ENCODE measurements at regions not wholly inside any gene's neighbourhood (a gene's known extent, or its start where the extent isn't known, plus 50 kb on each side); places are given as distances from the start of the nearest gene placed in this dataset.

DNA sequence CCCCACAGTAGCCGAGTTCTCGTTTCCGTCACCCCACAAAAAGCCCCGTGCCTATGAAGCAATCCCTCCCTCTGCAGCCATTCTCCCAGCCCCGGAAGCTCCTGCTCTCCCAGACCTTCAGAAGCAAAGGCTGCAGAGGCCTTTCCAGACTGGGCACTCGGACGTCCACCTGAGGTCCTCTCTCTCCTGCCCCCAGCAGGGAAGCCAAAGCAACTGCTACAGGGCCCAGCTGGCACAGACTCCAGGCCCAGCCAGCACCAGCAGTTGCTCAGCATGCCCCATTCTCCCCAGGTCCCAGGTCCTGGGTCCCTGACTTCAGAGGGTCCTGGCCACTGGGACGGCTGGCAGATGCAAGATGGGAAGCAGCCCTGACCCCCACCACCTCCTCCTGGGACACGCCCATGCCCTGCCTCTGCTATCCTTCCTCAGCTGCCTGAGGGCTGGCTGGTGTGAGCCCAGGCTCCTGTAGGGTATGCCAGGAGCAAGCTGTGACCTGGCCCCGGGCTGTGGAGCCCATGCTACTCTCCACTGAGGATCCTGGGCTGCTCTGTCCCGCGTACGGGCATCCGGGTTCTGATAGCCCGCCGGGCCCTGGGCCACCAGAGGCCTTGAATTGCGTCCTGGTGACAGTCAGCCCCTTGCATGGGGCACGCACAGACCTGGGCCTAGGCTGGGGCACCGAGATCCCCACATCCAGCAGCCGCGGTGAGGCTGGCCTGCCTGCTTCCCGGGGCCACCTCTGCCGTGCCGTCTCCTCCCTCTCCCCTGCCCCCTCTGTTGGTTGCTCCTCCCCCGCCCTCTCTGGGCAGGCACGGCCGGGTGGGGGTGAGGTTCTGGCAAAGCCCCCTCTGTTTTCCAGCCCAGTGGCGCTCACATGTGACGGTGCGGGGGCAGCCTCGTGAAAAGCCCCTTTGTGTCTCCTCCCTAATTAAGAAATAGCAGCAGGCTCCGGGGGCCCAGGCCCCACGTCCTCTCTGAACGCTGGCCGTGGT is 1310.3 kb downstream of the BRD1 start:
- DNase-seq = no peak

GRCh38 chr22:48516571-48516970 is 1311.1 kb downstream of the BRD1 start:
- DNase-seq = no peak

- DNase-seq = no peak
These were observed 1312.0 kb downstream of the BRD1 start for GRCh38 chr22:48515571-48516200.

DNA sequence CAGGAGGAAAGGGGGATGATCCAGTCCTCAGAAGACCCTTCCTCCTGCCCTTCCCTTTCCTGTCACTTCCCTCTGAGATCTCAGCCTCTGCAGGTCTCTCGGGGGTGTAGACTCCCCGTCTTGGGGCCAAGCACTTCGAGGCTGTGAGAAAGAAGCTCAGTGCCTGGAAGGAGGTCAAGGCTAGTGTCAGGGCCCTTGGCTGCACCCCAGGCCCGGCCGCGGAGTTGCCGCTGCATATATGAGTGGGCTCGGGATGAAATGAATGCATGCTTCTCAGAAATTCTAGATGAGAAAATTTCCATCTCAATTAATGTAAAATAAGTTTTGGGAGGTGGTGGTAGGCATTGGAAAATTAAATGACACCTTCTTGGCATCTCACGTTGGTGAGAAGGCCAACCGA is 1313.7 kb downstream of the BRD1 start:
- no peak for DNase-seq

DNA sequence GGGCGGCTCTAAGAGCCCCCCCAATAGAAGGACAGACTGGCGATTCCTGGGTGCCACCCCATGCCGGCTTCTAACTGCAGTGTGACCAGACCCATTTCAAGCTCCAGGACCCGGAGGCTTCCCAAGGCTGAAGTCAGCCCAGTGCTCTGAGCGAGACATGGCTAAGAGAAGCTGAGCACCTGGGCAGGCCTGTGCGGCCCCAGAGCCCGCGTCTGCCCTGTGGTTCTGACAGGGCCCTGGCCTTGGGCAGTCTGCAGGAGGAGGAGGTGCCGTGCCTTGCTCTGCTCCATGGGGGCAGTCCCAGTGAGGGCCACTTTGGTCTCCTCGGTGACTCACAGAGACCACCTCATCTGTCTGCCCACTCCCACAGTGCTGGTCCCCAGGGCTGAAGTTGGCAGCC is 1314.2 kb downstream of the BRD1 start:
- no peak for DNase-seq

GRCh38 chr22:48511781-48512327 is 1315.8 kb downstream of the BRD1 start:
- DNase-seq = no peak

DNA sequence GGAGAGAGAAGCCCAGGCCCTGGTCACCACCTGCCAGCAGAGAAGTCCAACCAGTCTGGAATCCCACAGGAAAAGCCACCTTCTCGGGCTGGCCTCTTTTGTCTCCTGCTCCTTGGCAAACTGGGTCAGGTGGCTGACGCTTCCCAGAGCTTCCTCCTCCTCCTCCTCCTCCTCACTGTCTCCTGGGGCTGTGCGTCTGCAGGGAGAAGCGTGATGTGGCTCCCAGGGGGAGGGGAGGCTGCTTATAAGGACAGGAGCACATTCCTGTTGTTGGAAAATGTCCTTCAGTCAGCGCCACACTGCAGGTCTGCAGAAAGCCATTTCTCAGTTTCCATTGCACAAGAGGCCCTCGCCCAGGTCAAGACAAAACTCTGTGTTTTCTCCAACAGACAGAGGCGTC is 1316.5 kb downstream of the BRD1 start:
- no peak for DNase-seq

GRCh38 chr22:48510599-48510998 is 1317.1 kb downstream of the BRD1 start:
- DNase-seq = no peak

DNA sequence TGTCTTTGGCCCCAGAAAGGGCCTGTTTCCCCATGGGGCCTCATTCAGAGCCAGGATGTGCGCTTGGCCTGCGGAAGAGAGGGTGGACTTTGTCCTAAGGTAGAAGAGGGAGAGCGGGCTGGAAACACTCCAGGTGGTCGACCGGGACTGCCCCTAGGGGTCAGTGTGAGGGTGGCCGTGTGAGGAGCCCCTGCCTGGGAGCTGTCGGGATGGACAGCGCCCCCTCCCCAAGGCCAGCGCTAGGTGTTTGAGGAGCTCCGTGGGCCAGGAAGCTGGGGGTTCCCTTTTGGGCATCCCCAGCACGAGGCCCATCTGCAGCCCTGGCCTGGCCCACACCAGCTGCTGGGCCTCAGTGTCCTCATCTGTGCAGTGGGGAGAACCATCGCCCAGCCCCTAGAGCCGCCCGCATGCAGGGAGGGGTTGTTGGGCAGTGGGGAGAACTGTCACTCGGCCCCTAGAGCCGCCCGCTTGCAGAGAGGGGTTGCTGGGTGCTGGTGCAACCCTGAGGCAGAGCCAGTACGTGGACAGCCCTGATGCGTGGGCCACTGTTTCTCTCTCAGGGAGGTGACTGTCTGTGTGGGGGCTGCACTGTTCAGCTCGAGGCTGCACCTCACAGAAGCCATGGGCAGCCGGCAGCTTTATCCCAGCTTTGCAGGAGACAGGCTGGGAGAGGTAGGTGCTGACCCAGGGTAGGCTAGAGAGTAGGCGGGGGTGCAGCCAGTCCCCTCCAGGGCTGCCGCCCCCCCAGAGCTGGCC is 1319.9 kb downstream of the BRD1 start:
- DNase-seq = no peak

DNA sequence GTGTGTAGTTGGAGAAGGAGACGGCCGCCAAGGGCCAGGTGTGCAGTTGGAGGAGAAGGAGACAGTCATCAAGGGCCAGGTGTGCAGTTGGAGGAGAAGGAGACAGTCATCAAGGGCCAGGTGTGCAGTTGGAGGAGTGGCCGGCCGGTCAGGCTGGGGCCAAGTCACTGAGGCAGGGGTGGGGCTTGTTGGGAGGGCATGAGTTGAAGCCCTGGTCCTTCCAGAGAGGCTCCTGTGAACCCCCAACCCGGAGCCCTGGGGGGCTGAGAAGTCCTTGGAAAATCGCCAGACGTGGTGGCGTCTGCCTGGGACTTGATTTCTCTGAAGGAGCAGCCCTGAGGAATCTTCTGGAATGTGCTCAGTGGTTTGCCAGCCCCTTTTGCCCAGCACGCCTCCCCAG is 1320.5 kb downstream of the BRD1 start:
- no peak for DNase-seq

DNA sequence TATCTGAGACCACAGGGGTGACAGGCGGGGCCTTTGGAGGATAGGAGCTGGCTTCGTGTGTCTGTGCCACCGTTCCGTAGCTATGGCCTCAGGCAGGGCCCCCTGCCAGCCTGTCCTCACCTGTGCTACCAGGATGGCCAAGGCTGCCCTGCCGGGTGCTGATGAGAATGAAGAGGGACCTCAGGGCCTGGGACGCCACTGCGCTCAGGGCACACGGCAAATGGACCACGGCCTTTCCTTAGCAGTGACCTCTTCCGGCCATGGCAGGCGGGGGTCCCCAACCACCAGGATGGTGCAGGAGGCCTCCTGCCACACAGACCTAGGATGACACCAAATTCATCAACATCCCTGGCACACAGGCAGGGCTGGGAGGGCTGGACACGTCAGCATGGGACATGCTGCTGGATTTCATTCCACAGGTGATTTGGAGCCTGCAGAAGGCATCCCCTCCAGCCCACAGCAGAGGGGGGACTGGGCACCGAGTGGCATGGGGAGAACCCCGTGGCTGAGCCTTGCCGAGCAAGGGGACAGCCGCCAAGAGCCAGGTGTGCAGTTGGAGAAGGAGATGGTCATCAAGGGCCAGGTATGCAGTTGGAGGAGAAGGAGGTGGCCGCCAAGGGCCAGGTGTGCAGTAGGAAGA is 1321.0 kb downstream of the BRD1 start:
- no peak for DNase-seq

GRCh38 chr22:48505891-48506290 is 1321.8 kb downstream of the BRD1 start:
- DNase-seq = no peak

GRCh38 chr22:48504519-48505140 is 1323.0 kb downstream of the BRD1 start:
- DNase-seq = no peak

DNA sequence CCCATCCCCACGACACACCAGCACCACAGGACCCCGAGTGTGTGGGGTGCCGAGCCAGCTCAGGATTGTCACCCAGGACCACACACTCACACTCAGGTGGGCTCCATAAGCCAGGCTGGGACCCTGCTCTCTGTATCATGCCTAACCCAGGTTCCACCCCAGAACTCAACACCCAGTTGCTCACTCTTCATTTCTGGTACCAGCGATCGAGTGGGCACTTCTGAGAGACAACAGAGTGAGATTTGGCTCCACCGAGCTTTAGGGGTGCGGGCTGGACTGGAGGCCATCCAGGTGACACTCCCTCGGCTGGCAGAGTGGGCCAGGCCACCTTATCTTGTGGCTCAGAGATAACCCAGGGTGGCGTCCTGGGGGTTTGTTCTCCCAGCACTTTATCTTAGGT is 1323.8 kb downstream of the BRD1 start:
- DNase-seq = no peak

GRCh38 chr22:48503035-48503625 is 1324.5 kb downstream of the BRD1 start:
- DNase-seq = no peak

GRCh38 chr22:48501231-48501750 is 1326.4 kb downstream of the BRD1 start:
- DNase-seq = no peak

DNA sequence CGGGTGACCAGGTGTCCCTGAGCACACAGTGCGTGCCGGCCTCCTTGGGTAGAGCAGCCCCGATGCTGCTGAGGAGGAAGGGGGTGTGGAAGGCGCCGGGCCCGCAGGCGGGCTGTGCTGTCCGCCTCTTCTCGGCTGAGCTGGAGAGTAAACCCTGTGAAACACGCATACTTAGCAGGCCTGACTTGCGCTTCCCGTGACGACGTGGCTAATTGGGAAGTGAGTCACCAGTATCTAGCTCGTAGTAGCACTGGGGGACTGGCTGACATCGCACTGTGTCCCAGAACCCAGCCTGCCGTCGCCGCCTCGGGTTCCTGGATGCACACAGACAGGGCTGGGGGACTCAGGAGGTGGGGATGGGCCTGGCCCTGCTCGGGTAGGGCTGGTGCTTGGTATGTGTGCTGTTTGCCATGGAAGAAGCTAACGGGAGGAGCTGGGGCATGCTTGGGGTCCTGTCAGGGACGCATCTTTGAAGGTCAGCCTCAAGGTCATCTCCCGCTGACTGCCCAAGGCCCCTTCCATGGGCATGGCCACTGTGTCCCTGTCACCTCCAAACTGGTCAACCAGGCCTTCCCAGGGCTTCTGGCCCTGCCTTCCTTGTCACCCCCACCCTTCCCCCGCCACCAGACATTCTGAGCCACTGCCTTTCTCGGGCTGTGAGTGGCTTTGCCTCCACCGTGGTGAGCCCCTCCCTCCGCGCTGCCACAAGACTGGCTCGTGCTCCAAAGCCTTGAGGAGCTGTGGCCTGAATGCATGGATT is 1327.0 kb downstream of the BRD1 start:
- no peak for DNase-seq

GRCh38 chr22:48499456-48500425 is 1327.9 kb downstream of the BRD1 start:
- no peak for DNase-seq

GRCh38 chr22:48498526-48499331 is 1328.9 kb downstream of the BRD1 start:
- DNase-seq = no peak
